SU-DHL-6 (cell line): ENCODE measurements at regions not wholly inside any gene's neighbourhood (a gene's known extent, or its start where the extent isn't known, plus 50 kb on each side); places are given as distances from the start of the nearest gene placed in this dataset.

Experiments
- CTCF ChIP-seq: fragments of 200-600 bp; sonication (generic); IDR thresholded peaks from one replicate; pipeline ENCODE4 v1.5.1; 2017; ENCODE audit warnings: antibody characterized with exemption, mild to moderate bottlenecking, low read length, moderate library complexity; ENCODE audit not compliant: insufficient read depth, poor library complexity, severe bottlenecking
- EZH2phosphoT487 ChIP-seq: fragments of 200-600 bp; sonication (generic), shearing (Covaris generic); conservative IDR thresholded peaks from 2 replicates; pipeline ENCODE4 v1.6.1; 2018; ENCODE audit warnings: mild to moderate bottlenecking, antibody characterized with exemption, low read length, moderate library complexity, mixed read lengths

- TF ChIP-seq CTCF (no peak), EZH2phosphoT487 (no peak)
Observed at GRCh38 chr6:92292067-92292466, 1127.3 kb downstream of the EPHA7 start.
